MG63 (cell line): ENCODE measurements at regions not wholly inside any gene's neighbourhood (a gene's known extent, or its start where the extent isn't known, plus 50 kb on each side); places are given as distances from the start of the nearest gene placed in this dataset.

Experiments used
- DNase-seq: peaks from one replicate; pipeline ENCODE4 v3.0.0-alpha.2; 2020
- H3K27me3 ChIP-seq: fragments of 250-450 bp; sonication (Bioruptor Pico); 2 replicates; pipeline ENCODE4 v1.5.1; 2020; ENCODE audit warnings: mild to moderate bottlenecking, moderate library complexity
- H3K36me3 ChIP-seq: fragments of 250-450 bp; sonication (Bioruptor Pico); 2 replicates; pipeline ENCODE4 v1.5.1; 2020; ENCODE audit warnings: mild to moderate bottlenecking, moderate library complexity
- H3K4me3 ChIP-seq: fragments of 250-450 bp; sonication (Bioruptor Pico); 2 replicates; pipeline ENCODE4 v1.5.1; 2020; ENCODE audit warnings: mild to moderate bottlenecking, moderate library complexity
- H3K9me3 ChIP-seq: fragments of 250-450 bp; sonication (Bioruptor Pico); 2 replicates; pipeline ENCODE4 v1.5.1; 2020; ENCODE audit warnings: mild to moderate bottlenecking, moderate library complexity

- no peaks in the 10 kb centered on the region for H3K9me3 ChIP-seq
- no peaks in the 10 kb centered on the region for H3K36me3 ChIP-seq
- H3K27me3 ChIP-seq, result no peaks in the 10 kb centered on the region
- no peak overlapping the region for H3K4me3 ChIP-seq
- no peak for DNase-seq
Measured at GRCh38 chr7:80082213-80082612, 52.4 kb upstream of the GNAI1 start.

- no peaks in the 10 kb centered on the region for H3K27me3 ChIP-seq
- no peak for DNase-seq
- H3K4me3 ChIP-seq, result no peak overlapping the region
- no peaks in the 10 kb centered on the region for H3K9me3 ChIP-seq
- H3K36me3 ChIP-seq, result no peaks in the 10 kb centered on the region
Measured at GRCh38 chr7:80078886-80079285, 55.7 kb upstream of the GNAI1 start.

GRCh38 chr7:80078159-80078731, 56.4 kb upstream of the GNAI1 start:
- H3K27me3 ChIP-seq, result no peaks in the 10 kb centered on the region
- H3K36me3 ChIP-seq, result no peaks in the 10 kb centered on the region
- DNase-seq, result no peak
- H3K9me3 ChIP-seq, result no peaks in the 10 kb centered on the region
- H3K4me3 ChIP-seq, result no peak overlapping the region

GRCh38 chr7:80070391-80070790, 64.2 kb upstream of the GNAI1 start:
- no peaks in the 10 kb centered on the region for H3K36me3 ChIP-seq
- no peaks in the 10 kb centered on the region for H3K9me3 ChIP-seq
- H3K4me3 ChIP-seq, result no peak overlapping the region
- no peaks in the 10 kb centered on the region for H3K27me3 ChIP-seq
- no peak for DNase-seq

GRCh38 chr7:80066639-80067038, 68.0 kb upstream of the GNAI1 start:
- DNase-seq, result no peak
- H3K9me3 ChIP-seq, result no peaks in the 10 kb centered on the region
- H3K4me3 ChIP-seq, result no peak overlapping the region
- no peaks in the 10 kb centered on the region for H3K27me3 ChIP-seq
- no peaks in the 10 kb centered on the region for H3K36me3 ChIP-seq

GRCh38 chr7:80063834-80064233, 70.8 kb upstream of the GNAI1 start:
- Histone ChIP-seq H3K4me3 (no peak overlapping the region), H3K36me3 (no peaks in the 10 kb centered on the region), H3K9me3 (no peaks in the 10 kb centered on the region), H3K27me3 (no peaks in the 10 kb centered on the region)
- DNase-seq, result no peak

GRCh38 chr7:80060218-80060806, 74.3 kb upstream of the GNAI1 start:
- no peaks in the 10 kb centered on the region for H3K36me3 ChIP-seq
- H3K9me3 ChIP-seq, result no peaks in the 10 kb centered on the region
- no peaks in the 10 kb centered on the region for H3K27me3 ChIP-seq
- no peak for DNase-seq
- no peak overlapping the region for H3K4me3 ChIP-seq

- Histone ChIP-seq H3K27me3 (no peaks in the 10 kb centered on the region), H3K9me3 (no peaks in the 10 kb centered on the region), H3K4me3 (no peak overlapping the region), H3K36me3 (no peaks in the 10 kb centered on the region)
- no peak for DNase-seq
Measured at GRCh38 chr7:80057488-80057887, 77.1 kb upstream of the GNAI1 start.

GRCh38 chr7:80054356-80054755, 80.3 kb upstream of the GNAI1 start:
- DNase-seq, result no peak
- no peaks in the 10 kb centered on the region for H3K9me3 ChIP-seq

GRCh38 chr7:80053124-80053523, 81.5 kb upstream of the GNAI1 start:
- Histone ChIP-seq H3K36me3 (no peaks in the 10 kb centered on the region), H3K4me3 (no peak overlapping the region), H3K9me3 (no peaks in the 10 kb centered on the region), H3K27me3 (no peaks in the 10 kb centered on the region)
- no peak for DNase-seq

More at GRCh38 chr7:80054356-80054755, 80.3 kb upstream of the GNAI1 start:
- Histone ChIP-seq H3K27me3 (no peaks in the 10 kb centered on the region), H3K36me3 (no peaks in the 10 kb centered on the region), H3K4me3 (no peak overlapping the region)

- no peaks in the 10 kb centered on the region for H3K36me3 ChIP-seq
- no peak overlapping the region for H3K4me3 ChIP-seq
- no peaks in the 10 kb centered on the region for H3K9me3 ChIP-seq
- H3K27me3 ChIP-seq, result no peaks in the 10 kb centered on the region
- DNase-seq, result no peak
Measured at GRCh38 chr7:80047856-80048459, 86.7 kb upstream of the GNAI1 start.

- DNase-seq, result no peak
- Histone ChIP-seq H3K36me3 (no peaks in the 10 kb centered on the region), H3K4me3 (no peak overlapping the region), H3K27me3 (no peaks in the 10 kb centered on the region), H3K9me3 (no peaks in the 10 kb centered on the region)
Measured at GRCh38 chr7:80047032-80047431, 87.6 kb upstream of the GNAI1 start.

GRCh38 chr7:80044796-80045195, 89.8 kb upstream of the GNAI1 start:
- no peak for DNase-seq
- no peak overlapping the region for H3K4me3 ChIP-seq
- no peaks in the 10 kb centered on the region for H3K27me3 ChIP-seq
- H3K36me3 ChIP-seq, result no peaks in the 10 kb centered on the region
- H3K9me3 ChIP-seq, result no peaks in the 10 kb centered on the region

GRCh38 chr7:80040752-80041151, 93.9 kb upstream of the GNAI1 start:
- H3K9me3 ChIP-seq, result no peaks in the 10 kb centered on the region
- H3K36me3 ChIP-seq, result no peaks in the 10 kb centered on the region
- H3K27me3 ChIP-seq, result no peaks in the 10 kb centered on the region
- no peak for DNase-seq
- H3K4me3 ChIP-seq, result no peak overlapping the region

GRCh38 chr7:80040335-80040734, 94.3 kb upstream of the GNAI1 start:
- Histone ChIP-seq H3K36me3 (no peaks in the 10 kb centered on the region), H3K4me3 (no peak overlapping the region), H3K9me3 (no peaks in the 10 kb centered on the region), H3K27me3 (no peaks in the 10 kb centered on the region)
- DNase-seq, result no peak

GRCh38 chr7:80039251-80039884, 95.3 kb upstream of the GNAI1 start:
- H3K9me3 ChIP-seq, result no peaks in the 10 kb centered on the region
- no peak for DNase-seq
- H3K36me3 ChIP-seq, result no peaks in the 10 kb centered on the region
- H3K27me3 ChIP-seq, result no peaks in the 10 kb centered on the region
- H3K4me3 ChIP-seq, result no peak overlapping the region

GRCh38 chr7:80037689-80038088, 96.9 kb upstream of the GNAI1 start:
- Histone ChIP-seq H3K36me3 (no peaks in the 10 kb centered on the region), H3K9me3 (no peaks in the 10 kb centered on the region), H3K27me3 (no peaks in the 10 kb centered on the region), H3K4me3 (no peak overlapping the region)
- DNase-seq, result no peak

GRCh38 chr7:80036107-80036506, 98.5 kb upstream of the GNAI1 start:
- Histone ChIP-seq H3K4me3 (no peak overlapping the region), H3K36me3 (no peaks in the 10 kb centered on the region), H3K9me3 (no peaks in the 10 kb centered on the region), H3K27me3 (no peaks in the 10 kb centered on the region)
- no peak for DNase-seq
